ENCODE measurements at regions not wholly inside any gene's neighbourhood (a gene's known extent, or its start where the extent isn't known, plus 50 kb on each side); places are given as distances from the start of the nearest gene placed in this dataset.

- no peak for ATAC-seq
- WGBS, 2 donors (ENCODE audit: low coverage in 1 of 2) = 55 to 71% methylated on average over 1 to 2 of the region's 2 CpGs
These were observed 307.8 kb upstream of the USP25 start for GRCh38 chr21:15421947-15422346.

GRCh38 chr21:15422783-15423182, 307.0 kb upstream of the USP25 start:
- Histone ChIP-seq H3K4me3 (no peak overlapping the region), H3K36me3 (no peaks in the 10 kb centered on the region), H3K9me3 (no peaks in the 10 kb centered on the region), H3K27ac (no peak overlapping the region), H3K27me3 (no peaks in the 10 kb centered on the region), H3K4me1 (no peaks in the 10 kb centered on the region)
- no peak for ATAC-seq
- WGBS, 2 donors (ENCODE audit: low coverage in 1 of 2) = 56 to 71% methylated on average over 3 of the region's 3 CpGs
- TF ChIP-seq CTCF (IDR thresholded peaks at IDR 0.05) = no peak
- TF ChIP-seq POLR2AphosphoS5 (IDR thresholded peaks at IDR 0.05) = no peak
- TF ChIP-seq POLR2A (IDR thresholded peaks at IDR 0.05) = no peak
- no peak for TF ChIP-seq EP300 (IDR thresholded peaks at IDR 0.05)

More at GRCh38 chr21:15421947-15422346, 307.8 kb upstream of the USP25 start:
- H3K27ac ChIP-seq = no peak overlapping the region
- no peak overlapping the region for H3K4me3 ChIP-seq
- TF ChIP-seq EP300 (IDR thresholded peaks at IDR 0.05) = no peak
- no peak for TF ChIP-seq CTCF (IDR thresholded peaks at IDR 0.05)
- no peak for TF ChIP-seq POLR2A (IDR thresholded peaks at IDR 0.05)
- no peak for TF ChIP-seq POLR2AphosphoS5 (IDR thresholded peaks at IDR 0.05)
- no peaks in the 10 kb centered on the region for H3K9me3 ChIP-seq
- no peaks in the 10 kb centered on the region for H3K36me3 ChIP-seq
- no peaks in the 10 kb centered on the region for H3K27me3 ChIP-seq
- no peaks in the 10 kb centered on the region for H3K4me1 ChIP-seq

GRCh38 chr21:15423676-15424445, 305.9 kb upstream of the USP25 start:
- Histone ChIP-seq H3K27ac (no peak overlapping the region), H3K4me3 (no peak overlapping the region), H3K9me3 (no peaks in the 10 kb centered on the region), H3K36me3 (no peaks in the 10 kb centered on the region), H3K27me3 (no peaks in the 10 kb centered on the region), H3K4me1 (no peaks in the 10 kb centered on the region)
- 75 to 76% methylated on average over 4 of the region's 4 CpGs for WGBS, 2 donors (ENCODE audit: low coverage in 1 of 2)
- no peak for ATAC-seq
- TF ChIP-seq POLR2AphosphoS5 (IDR thresholded peaks at IDR 0.05) (no peak), CTCF (IDR thresholded peaks at IDR 0.05) (no peak), EP300 (IDR thresholded peaks at IDR 0.05) (no peak), POLR2A (IDR thresholded peaks at IDR 0.05) (no peak)

- H3K4me1 ChIP-seq = no peaks in the 10 kb centered on the region
- H3K27ac ChIP-seq = no peak overlapping the region
- 85 to 100% methylated on average over 2 to 3 of the region's 3 CpGs for WGBS, 2 donors (ENCODE audit: low coverage in 1 of 2)
- H3K4me3 ChIP-seq = no peak overlapping the region
- no peak for ATAC-seq
- no peaks in the 10 kb centered on the region for H3K9me3 ChIP-seq
- H3K27me3 ChIP-seq = no peaks in the 10 kb centered on the region
- H3K36me3 ChIP-seq = no peaks in the 10 kb centered on the region
- TF ChIP-seq POLR2AphosphoS5 (IDR thresholded peaks at IDR 0.05) = no peak
- no peak for TF ChIP-seq EP300 (IDR thresholded peaks at IDR 0.05)
- no peak for TF ChIP-seq CTCF (IDR thresholded peaks at IDR 0.05)
- no peak for TF ChIP-seq POLR2A (IDR thresholded peaks at IDR 0.05)
These were observed 304.7 kb upstream of the USP25 start for GRCh38 chr21:15425049-15425448.

- TF ChIP-seq POLR2AphosphoS5 (IDR thresholded peaks at IDR 0.05) = no peak
- TF ChIP-seq EP300 (IDR thresholded peaks at IDR 0.05) = no peak
- no peak for TF ChIP-seq CTCF (IDR thresholded peaks at IDR 0.05)
- TF ChIP-seq POLR2A (IDR thresholded peaks at IDR 0.05) = no peak
- no peaks in the 10 kb centered on the region for H3K9me3 ChIP-seq
- H3K4me3 ChIP-seq = no peak overlapping the region
- WGBS, 2 donors (ENCODE audit: low coverage in 1 of 2) = 48 to 80% methylated on average over 1 to 2 of the region's 2 CpGs
- no peak overlapping the region for H3K27ac ChIP-seq
- H3K4me1 ChIP-seq = no peaks in the 10 kb centered on the region
- peak; percentile 39 for ATAC-seq
- H3K27me3 ChIP-seq = no peaks in the 10 kb centered on the region
- H3K36me3 ChIP-seq = no peaks in the 10 kb centered on the region
These were observed 299.8 kb upstream of the USP25 start for GRCh38 chr21:15430023-15430422.
